HG02970 (cell line): ENCODE measurements at regions not wholly inside any gene's neighbourhood (a gene's known extent, or its start where the extent isn't known, plus 50 kb on each side); places are given as distances from the start of the nearest gene placed in this dataset.
"Not testable (repeated sequence)": the region's sequence is repeated elsewhere in the genome, so short reads cannot be mapped to it uniquely, and the experiment has no call there.

Experiments
- ATAC-seq: cut with Tn5 transposase; IDR thresholded peaks from one replicate; pipeline ENCODE4 v1.9.1; 2021; ENCODE audit warnings: mild to moderate bottlenecking, moderate library complexity, moderate number of reproducible peaks; ENCODE audit not compliant: unreplicated experiment, low FRiP score

DNA sequence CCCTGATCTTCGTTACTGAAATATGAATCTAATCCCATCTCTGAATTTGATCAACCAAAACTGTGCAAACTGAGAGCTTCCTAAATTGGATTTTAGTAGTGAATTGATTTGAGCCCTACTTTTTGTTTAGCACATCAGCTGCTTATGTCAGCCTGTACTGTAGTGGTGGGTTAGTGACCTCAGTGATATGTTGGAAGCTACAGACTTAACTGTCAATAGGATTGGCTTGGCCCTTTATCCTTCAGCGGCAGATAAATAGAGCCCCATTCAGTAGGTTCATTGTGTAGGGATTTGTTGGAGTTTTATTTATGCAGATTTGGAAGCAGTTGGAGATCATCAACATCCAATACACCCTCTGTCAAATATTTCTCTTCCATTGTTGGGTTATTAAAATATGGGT, 409.7 kb downstream of the SOX2 start:
- no peak for ATAC-seq

GRCh38 chr3:182122779-182123178, 411.1 kb downstream of the SOX2 start:
- no peak for ATAC-seq

DNA sequence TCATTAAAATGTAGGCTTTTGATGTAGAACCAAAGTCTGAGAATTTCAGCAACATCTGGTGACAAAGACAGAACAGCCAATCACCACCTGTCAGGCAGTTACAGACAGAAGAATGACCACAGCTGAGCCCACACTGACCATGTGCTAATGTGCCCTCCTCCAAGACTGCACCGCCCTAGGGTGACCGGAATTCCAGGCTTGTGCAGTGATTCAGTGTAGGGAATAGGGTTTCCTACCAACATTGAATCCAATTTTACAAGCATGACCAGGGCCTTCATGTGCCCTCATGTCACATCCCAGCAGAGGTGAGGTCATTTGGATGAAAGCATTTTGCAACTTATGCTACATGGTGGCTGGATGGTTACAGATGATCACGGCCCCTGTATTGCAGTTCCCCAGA, 412.5 kb downstream of the SOX2 start:
- ATAC-seq: no peak

DNA sequence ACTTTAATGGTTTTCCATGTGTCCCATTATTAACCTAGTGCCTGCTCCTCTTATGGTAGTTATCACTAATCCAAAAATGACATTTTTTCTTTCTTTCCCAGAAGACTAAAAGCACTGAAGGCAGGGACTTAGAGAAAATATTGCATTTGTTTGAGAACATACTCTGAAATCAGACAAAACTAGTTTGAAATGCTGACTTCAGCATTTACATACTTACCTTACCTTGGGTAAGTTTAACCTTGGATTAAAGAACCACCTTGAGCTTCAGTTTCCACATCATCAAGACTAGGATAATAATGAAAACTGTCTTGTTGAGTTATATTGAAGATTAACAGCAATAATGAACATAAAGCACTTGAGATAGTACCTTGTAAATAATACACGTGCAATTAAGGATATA, 413.0 kb downstream of the SOX2 start:
- no peak for ATAC-seq

- ATAC-seq: no peak
Measured at GRCh38 chr3:182129740-182130139, 418.0 kb downstream of the SOX2 start.

- ATAC-seq: no peak
Measured at GRCh38 chr3:182133752-182134151, 422.0 kb downstream of the SOX2 start.

GRCh38 chr3:182135056-182135455, 423.3 kb downstream of the SOX2 start:
- no peak for ATAC-seq

DNA sequence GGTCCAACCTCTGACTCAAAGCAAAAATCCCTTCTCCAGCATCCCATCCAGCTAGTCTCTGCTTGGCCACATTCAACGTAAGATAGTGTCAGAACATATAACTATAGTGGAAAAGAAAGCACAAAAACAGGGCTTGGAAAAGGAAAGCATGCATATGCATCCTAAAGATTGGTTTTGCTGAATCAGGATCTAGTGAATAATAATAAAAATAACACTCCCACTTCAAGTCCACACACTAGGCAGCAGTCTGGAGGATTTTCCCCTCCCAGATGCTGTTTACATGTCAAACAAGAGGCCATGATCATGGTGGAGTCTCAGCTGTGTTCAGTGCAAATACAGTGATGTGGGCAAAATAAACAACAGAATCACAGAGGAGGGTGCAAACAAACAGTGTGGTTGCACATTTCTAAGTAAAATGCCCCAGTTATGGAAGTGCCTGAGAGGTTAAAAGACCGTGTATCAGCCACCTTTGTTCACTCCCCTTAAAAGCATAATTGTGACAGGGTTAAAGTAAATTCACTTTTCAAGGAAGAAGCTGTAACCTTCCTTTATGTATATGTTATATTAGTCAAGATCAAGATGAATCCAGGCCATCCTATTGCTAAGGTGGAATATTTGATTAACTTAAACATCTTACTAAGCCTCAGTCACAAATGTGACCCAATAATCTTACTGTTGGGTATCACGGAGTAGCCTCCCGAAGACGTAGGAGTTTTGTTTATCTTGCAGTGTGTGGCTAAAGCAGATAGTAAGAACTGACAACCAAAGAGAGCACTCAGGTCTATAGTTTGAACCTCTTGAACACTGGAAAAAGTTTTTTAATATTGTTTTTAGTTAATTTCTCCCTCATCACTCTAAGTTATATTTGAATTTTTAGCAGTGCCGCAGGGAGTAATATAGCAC, 424.5 kb downstream of the SOX2 start:
- ATAC-seq: no peak

- no peak for ATAC-seq
Measured at GRCh38 chr3:182138393-182138792, 426.7 kb downstream of the SOX2 start.

- no peak for ATAC-seq
Measured at GRCh38 chr3:182139627-182140357, 428.1 kb downstream of the SOX2 start.

GRCh38 chr3:182142928-182143327, 431.2 kb downstream of the SOX2 start:
- ATAC-seq: no peak

- no peak for ATAC-seq
Measured at GRCh38 chr3:182143903-182144302, 432.2 kb downstream of the SOX2 start.

- ATAC-seq: no peak
Measured at GRCh38 chr3:182148360-182148759, 436.6 kb downstream of the SOX2 start.

DNA sequence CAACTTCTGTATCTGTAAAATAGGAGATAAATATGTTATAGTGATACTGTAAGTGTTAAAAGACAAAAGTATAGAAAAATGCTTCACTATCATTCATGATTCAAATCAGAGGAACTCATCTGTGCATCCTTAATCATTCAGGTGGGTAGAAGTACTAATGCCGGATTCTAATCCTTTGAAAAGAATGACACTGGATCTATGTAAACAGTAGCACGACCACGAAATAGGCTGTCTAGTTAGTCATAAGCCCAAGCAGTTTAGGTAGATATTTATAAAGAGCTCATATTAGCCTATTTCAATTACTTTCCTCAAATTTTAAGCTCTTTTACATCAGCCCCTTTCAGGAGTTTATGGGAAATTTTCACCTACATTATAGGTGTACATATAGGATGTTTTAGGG, 437.9 kb downstream of the SOX2 start:
- ATAC-seq: no peak

DNA sequence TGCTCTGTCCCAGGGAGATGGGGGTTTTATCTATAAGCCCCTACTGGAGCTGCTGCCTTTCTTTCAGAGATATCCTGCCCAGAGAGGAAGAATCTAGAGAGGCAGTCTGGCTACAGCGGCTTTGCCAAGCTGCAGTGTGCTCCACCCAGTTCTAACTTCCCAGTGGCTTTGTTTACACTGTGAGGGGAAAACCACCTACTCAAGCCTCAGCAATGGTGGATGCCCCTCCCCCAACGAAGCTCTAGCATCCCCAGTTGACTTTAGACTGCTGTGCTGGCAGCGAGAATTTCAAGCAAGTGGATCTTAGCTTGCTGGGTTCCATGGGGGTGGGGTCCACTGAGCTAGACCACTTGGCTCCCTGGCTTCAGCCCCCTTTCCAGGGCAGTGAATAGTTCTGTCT, 444.6 kb downstream of the SOX2 start:
- not testable (repeated sequence) for ATAC-seq

DNA sequence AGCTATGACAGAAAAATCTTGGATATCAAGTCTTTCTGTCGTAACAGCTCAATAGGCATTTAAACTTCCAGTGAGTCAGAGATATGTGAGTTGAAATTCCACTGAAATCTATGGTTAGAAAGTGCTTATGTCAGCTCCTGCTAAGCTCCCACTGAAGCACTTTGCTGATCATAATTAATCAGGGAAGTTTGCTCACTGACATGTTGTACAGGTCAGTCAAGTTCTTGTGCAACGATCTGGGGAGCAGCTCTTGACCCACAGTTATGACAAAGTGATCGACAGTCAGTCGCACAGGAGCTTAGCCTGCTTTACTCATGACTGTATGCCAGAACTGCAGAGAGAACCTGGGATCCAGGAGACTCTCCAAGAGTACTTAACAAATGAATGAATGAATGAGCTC, 453.5 kb downstream of the SOX2 start:
- ATAC-seq: no peak

GRCh38 chr3:182172534-182172933, 460.8 kb downstream of the SOX2 start:
- ATAC-seq: no peak

- no peak for ATAC-seq
Measured at GRCh38 chr3:182178488-182179200, 466.9 kb downstream of the SOX2 start.

GRCh38 chr3:182179631-182180030, 467.9 kb downstream of the SOX2 start:
- ATAC-seq: no peak

DNA sequence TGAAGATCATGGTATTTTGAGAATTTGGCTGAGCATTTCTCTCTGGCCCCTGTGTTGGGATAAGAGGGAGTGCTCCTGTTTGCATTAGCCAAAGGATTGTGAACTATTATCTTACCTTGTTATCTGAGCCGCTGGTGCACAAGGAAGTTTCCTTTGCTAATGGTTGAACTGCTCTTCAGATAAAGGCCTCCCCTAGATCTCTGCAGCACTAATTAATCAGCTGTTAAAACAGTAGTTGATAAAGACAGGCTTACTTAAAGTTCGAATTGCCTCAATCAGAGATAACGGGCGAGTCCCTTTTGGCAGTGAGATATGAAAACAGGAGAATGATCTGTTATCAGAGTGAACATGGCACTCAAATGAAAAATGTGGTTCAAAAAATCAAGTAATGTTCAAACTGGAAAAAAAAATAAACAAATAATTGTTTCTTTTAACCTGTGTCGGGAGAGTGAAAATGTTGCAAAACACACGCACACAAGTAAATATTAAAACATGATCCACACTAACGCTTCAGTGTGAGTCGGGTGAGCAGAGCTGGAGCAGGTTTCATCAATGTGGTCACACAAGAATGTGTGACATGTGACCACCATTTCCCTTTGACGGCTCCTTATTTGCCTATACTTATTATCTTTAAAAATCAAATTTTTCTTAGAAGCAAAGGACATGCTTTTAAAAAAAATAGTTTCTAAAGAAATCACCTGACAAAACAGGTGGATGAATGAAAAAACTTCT, 469.1 kb downstream of the SOX2 start:
- ATAC-seq: no peak
